Right lobe of liver (tissue), 4 donors: ENCODE measurements at regions not wholly inside any gene's neighbourhood (a gene's known extent, or its start where the extent isn't known, plus 50 kb on each side); places are given as distances from the start of the nearest gene placed in this dataset.

Source experiments
- POLR2A ChIP-seq: fragments of 450-650 bp; IDR thresholded peaks from one replicate; pipeline ENCODE4 v1.6.1; 2017; ENCODE audit warnings: antibody characterized with exemption, mild to moderate bottlenecking
- TF ChIP-seq, protein P1 (sequence below), 4 donors: fragments of 200-600 bp in 3 of 4; fragments of 450-650 bp in 1 of 4; IDR thresholded peaks; one replicate each; pipeline versions ENCODE4 v1.5.1 to v1.8.0; 2016 to 2022; ENCODE audit warnings: antibody characterized with exemption in 4 of 4, mild to moderate bottlenecking in 2 of 4
- donor health status: DM: no; HTN: no; CAD: no.
- donor health status: DM: no; HTN: no; CAD: no.
- donor health status: DM: no; HTN: yes; CAD: no.

- TF ChIP-seq, protein P1, sequence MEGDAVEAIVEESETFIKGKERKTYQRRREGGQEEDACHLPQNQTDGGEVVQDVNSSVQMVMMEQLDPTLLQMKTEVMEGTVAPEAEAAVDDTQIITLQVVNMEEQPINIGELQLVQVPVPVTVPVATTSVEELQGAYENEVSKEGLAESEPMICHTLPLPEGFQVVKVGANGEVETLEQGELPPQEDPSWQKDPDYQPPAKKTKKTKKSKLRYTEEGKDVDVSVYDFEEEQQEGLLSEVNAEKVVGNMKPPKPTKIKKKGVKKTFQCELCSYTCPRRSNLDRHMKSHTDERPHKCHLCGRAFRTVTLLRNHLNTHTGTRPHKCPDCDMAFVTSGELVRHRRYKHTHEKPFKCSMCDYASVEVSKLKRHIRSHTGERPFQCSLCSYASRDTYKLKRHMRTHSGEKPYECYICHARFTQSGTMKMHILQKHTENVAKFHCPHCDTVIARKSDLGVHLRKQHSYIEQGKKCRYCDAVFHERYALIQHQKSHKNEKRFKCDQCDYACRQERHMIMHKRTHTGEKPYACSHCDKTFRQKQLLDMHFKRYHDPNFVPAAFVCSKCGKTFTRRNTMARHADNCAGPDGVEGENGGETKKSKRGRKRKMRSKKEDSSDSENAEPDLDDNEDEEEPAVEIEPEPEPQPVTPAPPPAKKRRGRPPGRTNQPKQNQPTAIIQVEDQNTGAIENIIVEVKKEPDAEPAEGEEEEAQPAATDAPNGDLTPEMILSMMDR (IDR thresholded peaks at IDR 0.05) = no peak
- no peak for TF ChIP-seq POLR2A
These were observed 238.8 kb downstream of the PAX1 start for GRCh38 chr20:21944227-21944626.
